Liver (tissue), 8 donors: ENCODE measurements at regions not wholly inside any gene's neighbourhood (a gene's known extent, or its start where the extent isn't known, plus 50 kb on each side); places are given as distances from the start of the nearest gene placed in this dataset.

ENCODE experiments used
- DNase-seq: peaks from one replicate; pipeline ENCODE4 v3.0.0-alpha.2; 2017; ENCODE audit warnings: low spot score
- H3K27ac ChIP-seq, 2 donors: one replicate each; pipeline ENCODE4 v1.7.0; 2013; ENCODE audit warnings: inconsistent platforms in 2 of 2, low read length in 2 of 2, control low read depth in 1 of 2, low read depth in 1 of 2, mild to moderate bottlenecking in 1 of 2
- H3K27me3 ChIP-seq, 4 donors: one replicate each; pipeline versions ENCODE4 v1.6.1 to v1.7.0; 2013; ENCODE audit warnings: low read length in 3 of 4, inconsistent platforms in 1 of 4, mild to moderate bottlenecking in 1 of 4, moderate library complexity in 1 of 4; ENCODE audit not compliant: control insufficient read depth in 4 of 4, insufficient read depth in 4 of 4
- H3K36me3 ChIP-seq, 4 donors: one replicate each; pipeline versions ENCODE4 v1.6.1 to v1.7.0; 2013; ENCODE audit warnings: low read length in 3 of 4, mild to moderate bottlenecking in 3 of 4, low read depth in 1 of 4, moderate library complexity in 1 of 4; ENCODE audit not compliant: control insufficient read depth in 4 of 4, insufficient read depth in 3 of 4
- H3K4me1 ChIP-seq, 4 donors: one replicate each; pipeline versions ENCODE4 v1.6.1 to v1.7.0; 2013; ENCODE audit warnings: low read length in 3 of 4, mild to moderate bottlenecking in 3 of 4, moderate library complexity in 1 of 4; ENCODE audit not compliant: control insufficient read depth in 4 of 4, insufficient read depth in 4 of 4
- H3K4me3 ChIP-seq, 3 donors: one replicate each; pipeline versions ENCODE4 v1.6.1 to v1.7.0; 2013; ENCODE audit warnings: low read length in 3 of 3, control low read depth in 1 of 3, low read depth in 1 of 3, mild to moderate bottlenecking in 1 of 3
- H3K9ac ChIP-seq, 2 donors: one replicate each; pipeline ENCODE4 v1.7.0; 2013; ENCODE audit warnings: low read length in 2 of 2, mild to moderate bottlenecking in 2 of 2, moderate library complexity in 2 of 2, control low read depth in 1 of 2, low read depth in 1 of 2
- H3K9me3 ChIP-seq, 4 donors: one replicate each; pipeline versions ENCODE4 v1.6.1 to v1.7.0; 2013; ENCODE audit warnings: low read length in 3 of 4; ENCODE audit not compliant: control insufficient read depth in 4 of 4
- ATF3 ChIP-seq: IDR thresholded peaks from 2 replicates; pipeline ENCODE4 v1.6.1; 2016; ENCODE audit warnings: antibody characterized with exemption
- CTCF ChIP-seq: fragments of 150-350 bp; IDR thresholded peaks from 2 replicates; pipeline ENCODE4 v1.5.1; 2017; ENCODE audit warnings: improper control_type of control experiment, low read depth, low read length; ENCODE audit not compliant: missing input control
- FOXA1 ChIP-seq: IDR thresholded peaks from 2 replicates; pipeline ENCODE4 v1.6.1; 2016; ENCODE audit warnings: antibody characterized with exemption
- FOXA2 ChIP-seq: IDR thresholded peaks from 2 replicates; pipeline ENCODE4 v1.6.1; 2016; ENCODE audit warnings: antibody characterized with exemption
- GABPA ChIP-seq, 2 donors: IDR thresholded peaks in 1 of 2; conservative IDR thresholded peaks in 1 of 2; 2 replicates each; pipeline ENCODE4 v1.6.1; 2016; ENCODE audit warnings: antibody characterized with exemption in 2 of 2, mild to moderate bottlenecking in 1 of 2, moderate library complexity in 1 of 2
- HNF4G ChIP-seq: IDR thresholded peaks from 2 replicates; pipeline ENCODE4 v1.6.1; 2016; ENCODE audit warnings: antibody characterized with exemption
- JUND ChIP-seq, 2 donors: IDR thresholded peaks; 2 replicates each; pipeline ENCODE4 v1.6.1; 2016; ENCODE audit warnings: antibody characterized with exemption in 2 of 2
- MAX ChIP-seq: IDR thresholded peaks from 2 replicates; pipeline ENCODE4 v1.6.1; 2016; ENCODE audit warnings: antibody characterized with exemption
- NR2F2 ChIP-seq: IDR thresholded peaks from 2 replicates; pipeline ENCODE4 v1.6.1; 2016; ENCODE audit warnings: antibody characterized with exemption
- RXRA ChIP-seq, 2 donors: IDR thresholded peaks; 2 replicates each; pipeline ENCODE4 v1.6.1; 2017 to 2018; ENCODE audit warnings: antibody characterized with exemption in 2 of 2, mild to moderate bottlenecking in 1 of 2
- SP1 ChIP-seq: IDR thresholded peaks from 2 replicates; pipeline ENCODE4 v1.6.1; 2018; ENCODE audit warnings: antibody characterized with exemption, mild to moderate bottlenecking
- TAF1 ChIP-seq: conservative IDR thresholded peaks from 2 replicates; pipeline ENCODE4 v1.6.1; 2016; ENCODE audit warnings: antibody characterized with exemption, mild to moderate bottlenecking
- YY1 ChIP-seq: IDR thresholded peaks from 2 replicates; pipeline ENCODE4 v1.6.1; 2016; ENCODE audit warnings: antibody characterized with exemption, mild to moderate bottlenecking
- ZBTB33 ChIP-seq: IDR thresholded peaks from 2 replicates; pipeline ENCODE4 v1.6.1; 2016; ENCODE audit warnings: antibody characterized with exemption
- WGBS: extraction: QIAGEN DNeasy Blood & Tissue Kit; methylation state at CpG from one replicate; pipeline ENCODE4 v1.1.7; 2013; 5-methylcytosine and 5-hydroxymethylcytosine counted together
- TF ChIP-seq, protein P1 (sequence below): IDR thresholded peaks from 2 replicates; pipeline ENCODE4 v1.6.1; 2016; ENCODE audit warnings: antibody characterized with exemption, mild to moderate bottlenecking
- donor health status: healthy.
- donor health status: healthy.
- donor health status: healthy.
- donor health status: healthy.
- donor health status: healthy.

GRCh38 chrX:74180716-74181115, 123.3 kb upstream of the ZCCHC13 start:
- Histone ChIP-seq H3K4me3 (no peak overlapping the region), H3K27ac (no peak overlapping the region), H3K4me1 (peaks cover 0 to 2% (median 0%) of the 10 kb centered on the region in 4 donors), H3K9ac (no peak overlapping the region), H3K27me3 (no peaks in the 10 kb centered on the region), H3K9me3 (no peaks in the 10 kb centered on the region), H3K36me3 (no peaks in the 10 kb centered on the region)
- TF ChIP-seq TAF1 = no peak
- TF ChIP-seq CTCF = no peak
- no peak for TF ChIP-seq MAX
- no peak for TF ChIP-seq RXRA (IDR thresholded peaks at IDR 0.05)
- TF ChIP-seq, protein P1, sequence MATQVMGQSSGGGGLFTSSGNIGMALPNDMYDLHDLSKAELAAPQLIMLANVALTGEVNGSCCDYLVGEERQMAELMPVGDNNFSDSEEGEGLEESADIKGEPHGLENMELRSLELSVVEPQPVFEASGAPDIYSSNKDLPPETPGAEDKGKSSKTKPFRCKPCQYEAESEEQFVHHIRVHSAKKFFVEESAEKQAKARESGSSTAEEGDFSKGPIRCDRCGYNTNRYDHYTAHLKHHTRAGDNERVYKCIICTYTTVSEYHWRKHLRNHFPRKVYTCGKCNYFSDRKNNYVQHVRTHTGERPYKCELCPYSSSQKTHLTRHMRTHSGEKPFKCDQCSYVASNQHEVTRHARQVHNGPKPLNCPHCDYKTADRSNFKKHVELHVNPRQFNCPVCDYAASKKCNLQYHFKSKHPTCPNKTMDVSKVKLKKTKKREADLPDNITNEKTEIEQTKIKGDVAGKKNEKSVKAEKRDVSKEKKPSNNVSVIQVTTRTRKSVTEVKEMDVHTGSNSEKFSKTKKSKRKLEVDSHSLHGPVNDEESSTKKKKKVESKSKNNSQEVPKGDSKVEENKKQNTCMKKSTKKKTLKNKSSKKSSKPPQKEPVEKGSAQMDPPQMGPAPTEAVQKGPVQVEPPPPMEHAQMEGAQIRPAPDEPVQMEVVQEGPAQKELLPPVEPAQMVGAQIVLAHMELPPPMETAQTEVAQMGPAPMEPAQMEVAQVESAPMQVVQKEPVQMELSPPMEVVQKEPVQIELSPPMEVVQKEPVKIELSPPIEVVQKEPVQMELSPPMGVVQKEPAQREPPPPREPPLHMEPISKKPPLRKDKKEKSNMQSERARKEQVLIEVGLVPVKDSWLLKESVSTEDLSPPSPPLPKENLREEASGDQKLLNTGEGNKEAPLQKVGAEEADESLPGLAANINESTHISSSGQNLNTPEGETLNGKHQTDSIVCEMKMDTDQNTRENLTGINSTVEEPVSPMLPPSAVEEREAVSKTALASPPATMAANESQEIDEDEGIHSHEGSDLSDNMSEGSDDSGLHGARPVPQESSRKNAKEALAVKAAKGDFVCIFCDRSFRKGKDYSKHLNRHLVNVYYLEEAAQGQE = no peak
- no peak for TF ChIP-seq NR2F2
- TF ChIP-seq FOXA2 = no peak
- TF ChIP-seq SP1 = no peak
- no peak for TF ChIP-seq ATF3
- no peak for TF ChIP-seq GABPA (IDR thresholded peaks at IDR 0.05 in 1 of 2, conservative IDR thresholded peaks at IDR 0.05 in 1 of 2)
- no peak for TF ChIP-seq FOXA1
- TF ChIP-seq ZBTB33 = no peak
- TF ChIP-seq JUND (IDR thresholded peaks at IDR 0.05) = no peak
- no peak for TF ChIP-seq YY1
- no peak for DNase-seq
- 96% methylated on average over 8 of the region's 8 CpGs for WGBS

- Histone ChIP-seq H3K9ac (no peak overlapping the region), H3K36me3 (no peaks in the 10 kb centered on the region), H3K27ac (no peak overlapping the region), H3K27me3 (no peaks in the 10 kb centered on the region), H3K9me3 (no peaks in the 10 kb centered on the region), H3K4me3 (no peak overlapping the region), H3K4me1 (peaks cover 0 to 2% (median 0%) of the 10 kb centered on the region in 4 donors)
- no peak for DNase-seq
- TF ChIP-seq NR2F2 (no peak), MAX (no peak), HNF4G (no peak)
- WGBS = 93% methylated on average over 3 of the region's 3 CpGs
Measured at GRCh38 chrX:74179990-74180389, 124.0 kb upstream of the ZCCHC13 start.
